ENCODE measurements at regions not wholly inside any gene's neighbourhood (a gene's known extent, or its start where the extent isn't known, plus 50 kb on each side); places are given as distances from the start of the nearest gene placed in this dataset.

GRCh38 chr18:43714343-43715010, 437.2 kb upstream of the SYT4 start:
- intact Hi-C loops (cut with DNase I, micrococcal nuclease): no loop called here
- no peaks in the 10 kb centered on the region for H3K4me1 ChIP-seq (ENCODE audit: low read depth)
- TF ChIP-seq CTCF (IDR thresholded peaks at IDR 0.05): no peak
- ATAC-seq (no peak), DNase-seq (no peak)
- H3K4me3 ChIP-seq: no peak overlapping the region
- no peaks in the 10 kb centered on the region for H3K9me3 ChIP-seq
- no peaks in the 10 kb centered on the region for H3K36me3 ChIP-seq (ENCODE audit: low read depth)

- DNase-seq (no peak), ATAC-seq (no peak)
- Histone ChIP-seq H3K36me3 (ENCODE audit: low read depth) (no peaks in the 10 kb centered on the region), H3K4me1 (ENCODE audit: low read depth) (no peaks in the 10 kb centered on the region), H3K4me3 (no peak overlapping the region), H3K9me3 (peaks cover 6% of the 10 kb centered on the region)
- no peak for TF ChIP-seq CTCF (IDR thresholded peaks at IDR 0.05)
- intact Hi-C loops (cut with DNase I, micrococcal nuclease): no loop called here
Measured at GRCh38 chr18:43719267-43719795, 442.0 kb upstream of the SYT4 start.

GRCh38 chr18:43720041-43720440, 442.8 kb upstream of the SYT4 start:
- ATAC-seq (no peak), DNase-seq (no peak)
- TF ChIP-seq CTCF (IDR thresholded peaks at IDR 0.05): no peak
- intact Hi-C loops (cut with DNase I, micrococcal nuclease): no loop called here
- peaks cover 6% of the 10 kb centered on the region for H3K9me3 ChIP-seq
- H3K4me1 ChIP-seq (ENCODE audit: low read depth): no peaks in the 10 kb centered on the region
- no peaks in the 10 kb centered on the region for H3K36me3 ChIP-seq (ENCODE audit: low read depth)
- no peak overlapping the region for H3K4me3 ChIP-seq

- intact Hi-C loops (cut with DNase I, micrococcal nuclease): no loop called here
- Histone ChIP-seq H3K36me3 (ENCODE audit: low read depth) (no peaks in the 10 kb centered on the region), H3K9me3 (no peaks in the 10 kb centered on the region), H3K4me1 (ENCODE audit: low read depth) (no peaks in the 10 kb centered on the region), H3K4me3 (no peak overlapping the region)
- DNase-seq (no peak), ATAC-seq (no peak)
- no peak for TF ChIP-seq CTCF (IDR thresholded peaks at IDR 0.05)
Measured at GRCh38 chr18:43735570-43735969, 458.3 kb upstream of the SYT4 start.

GRCh38 chr18:43744960-43745745, 467.9 kb upstream of the SYT4 start:
- Histone ChIP-seq H3K9me3 (peaks cover 5% of the 10 kb centered on the region), H3K4me1 (ENCODE audit: low read depth) (no peaks in the 10 kb centered on the region), H3K36me3 (ENCODE audit: low read depth) (no peaks in the 10 kb centered on the region), H3K4me3 (no peak overlapping the region)
- ATAC-seq: no peak
- intact Hi-C loops (cut with DNase I, micrococcal nuclease): no loop called here
- DNase-seq: no peak
- TF ChIP-seq CTCF (IDR thresholded peaks at IDR 0.05): no peak
